ENCODE measurements at regions not wholly inside any gene's neighbourhood (a gene's known extent, or its start where the extent isn't known, plus 50 kb on each side); places are given as distances from the start of the nearest gene placed in this dataset.

DNA sequence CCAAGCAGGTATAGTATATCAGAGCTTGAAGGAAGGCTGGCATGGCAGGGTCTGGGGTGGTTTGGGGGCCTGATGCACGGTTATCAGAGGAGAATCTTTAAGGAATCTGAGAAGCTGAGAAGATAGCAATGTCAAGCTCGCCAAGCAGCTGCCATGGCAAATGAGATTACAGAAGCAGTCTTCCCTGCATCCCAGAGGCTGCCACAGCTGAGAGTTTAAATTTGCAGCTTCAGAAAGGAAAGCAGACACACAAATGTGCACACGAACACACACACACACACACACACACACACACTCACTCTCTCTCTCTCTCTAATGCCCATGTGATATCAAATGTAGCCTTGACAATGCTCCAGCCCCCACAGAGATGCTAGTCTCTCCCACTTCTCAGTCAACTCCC is 79.0 kb upstream of the TNC start:
- TF ChIP-seq POLR2A (IDR thresholded peaks at IDR 0.05) (no peak), POLR2AphosphoS5 (IDR thresholded peaks at IDR 0.05) (no peak)
- TF ChIP-seq, protein P1, sequence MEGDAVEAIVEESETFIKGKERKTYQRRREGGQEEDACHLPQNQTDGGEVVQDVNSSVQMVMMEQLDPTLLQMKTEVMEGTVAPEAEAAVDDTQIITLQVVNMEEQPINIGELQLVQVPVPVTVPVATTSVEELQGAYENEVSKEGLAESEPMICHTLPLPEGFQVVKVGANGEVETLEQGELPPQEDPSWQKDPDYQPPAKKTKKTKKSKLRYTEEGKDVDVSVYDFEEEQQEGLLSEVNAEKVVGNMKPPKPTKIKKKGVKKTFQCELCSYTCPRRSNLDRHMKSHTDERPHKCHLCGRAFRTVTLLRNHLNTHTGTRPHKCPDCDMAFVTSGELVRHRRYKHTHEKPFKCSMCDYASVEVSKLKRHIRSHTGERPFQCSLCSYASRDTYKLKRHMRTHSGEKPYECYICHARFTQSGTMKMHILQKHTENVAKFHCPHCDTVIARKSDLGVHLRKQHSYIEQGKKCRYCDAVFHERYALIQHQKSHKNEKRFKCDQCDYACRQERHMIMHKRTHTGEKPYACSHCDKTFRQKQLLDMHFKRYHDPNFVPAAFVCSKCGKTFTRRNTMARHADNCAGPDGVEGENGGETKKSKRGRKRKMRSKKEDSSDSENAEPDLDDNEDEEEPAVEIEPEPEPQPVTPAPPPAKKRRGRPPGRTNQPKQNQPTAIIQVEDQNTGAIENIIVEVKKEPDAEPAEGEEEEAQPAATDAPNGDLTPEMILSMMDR (IDR thresholded peaks at IDR 0.05): no peak

All from prostate gland (tissue), 2 donors.